CD4-positive, CD25-positive, alpha-beta regulatory T cell (primary cell): ENCODE measurements at regions not wholly inside any gene's neighbourhood (a gene's known extent, or its start where the extent isn't known, plus 50 kb on each side); places are given as distances from the start of the nearest gene placed in this dataset.

Experiments used
- ATAC-seq, 2 donors: fragments of 150-1000 bp; cut with Tn5 transposase; one replicate each; pipeline ENCODE4 v1.10.0; 2021; ENCODE audit warnings: low read depth in 2 of 2, moderate number of reproducible peaks in 2 of 2, moderate library complexity in 1 of 2
- DNase-seq, 3 donors: peaks; one replicate each; pipeline versions ENCODE4 v3.0.0 to v3.0.0-alpha.2; 2012 to 2022; ENCODE audit warnings: mixed read lengths in 1 of 3
- H3K27ac ChIP-seq: one replicate; pipeline ENCODE4 v1.7.0; 2013; ENCODE audit warnings: mild to moderate bottlenecking, low read length; ENCODE audit not compliant: insufficient read depth, poor library complexity, severe bottlenecking
- H3K27me3 ChIP-seq: one replicate; pipeline ENCODE4 v1.7.0; 2013; ENCODE audit warnings: low read length; ENCODE audit not compliant: control insufficient read depth, insufficient read depth
- H3K36me3 ChIP-seq: one replicate; pipeline ENCODE4 v1.7.0; 2013; ENCODE audit warnings: mild to moderate bottlenecking, low read length, moderate library complexity; ENCODE audit not compliant: control insufficient read depth, insufficient read depth
- H3K4me1 ChIP-seq: 2 replicates; pipeline ENCODE4 v1.7.0; 2013; ENCODE audit warnings: mild to moderate bottlenecking, low read length; ENCODE audit not compliant: insufficient read depth, control insufficient read depth, poor library complexity, severe bottlenecking
- H3K4me3 ChIP-seq: one replicate; pipeline ENCODE4 v1.7.0; 2013; ENCODE audit warnings: low read depth, mild to moderate bottlenecking, low read length, moderate library complexity
- H3K9me3 ChIP-seq, 2 experiments: 1 replicate in 1 of 2; 2 replicates in 1 of 2; pipeline ENCODE4 v1.7.0; 2013; ENCODE audit warnings: low read length in 2 of 2, mild to moderate bottlenecking in 1 of 2, moderate library complexity in 1 of 2; ENCODE audit not compliant: control insufficient read depth in 2 of 2
- H3K27ac Mint-ChIP-seq, 3 donors: one replicate each; pipeline ENCODE4 v1.8.0; 2020 to 2022; ENCODE audit warnings: mild to moderate bottlenecking in 3 of 3, mixed read lengths in 3 of 3, moderate library complexity in 2 of 3
- H3K27me3 Mint-ChIP-seq: one replicate; pipeline ENCODE4 v1.8.0; 2022; ENCODE audit warnings: mild to moderate bottlenecking, mixed read lengths
- H3K36me3 Mint-ChIP-seq: one replicate; pipeline ENCODE4 v1.8.0; 2020; ENCODE audit warnings: mixed read lengths
- H3K4me1 Mint-ChIP-seq, 4 donors: one replicate each; pipeline ENCODE4 v1.8.0; 2020 to 2022; ENCODE audit warnings: mixed read lengths in 4 of 4, mild to moderate bottlenecking in 1 of 4
- H3K4me3 Mint-ChIP-seq, 4 donors: one replicate each; pipeline ENCODE4 v1.8.0; 2020 to 2022; ENCODE audit warnings: mild to moderate bottlenecking in 4 of 4, mixed read lengths in 4 of 4, moderate library complexity in 3 of 4
- H3K9me3 Mint-ChIP-seq, 7 donors: one replicate each; pipeline ENCODE4 v1.8.0; 2020 to 2022; ENCODE audit warnings: mixed read lengths in 7 of 7, mild to moderate bottlenecking in 3 of 7, moderate library complexity in 2 of 7

GRCh38 chr14:53696217-53696965 lies 260.2 kb downstream of the BMP4 start:
- peaks cover 0 to 26% (median 6%) of the 10 kb centered on the region in 7 donors for H3K9me3 Mint-ChIP-seq
- no peak overlapping the region for H3K4me3 Mint-ChIP-seq
- H3K27ac ChIP-seq, result no peak overlapping the region
- H3K9me3 ChIP-seq, result no peaks in the 10 kb centered on the region
- no peaks in the 10 kb centered on the region for H3K36me3 Mint-ChIP-seq
- H3K27me3 Mint-ChIP-seq, result no peaks in the 10 kb centered on the region
- no peaks in the 10 kb centered on the region for H3K4me1 Mint-ChIP-seq
- DNase-seq, result no peak
- no peak overlapping the region for H3K4me3 ChIP-seq
- no peak for ATAC-seq
- H3K4me1 ChIP-seq, result no peaks in the 10 kb centered on the region
- H3K36me3 ChIP-seq, result no peaks in the 10 kb centered on the region
- no peaks in the 10 kb centered on the region for H3K27me3 ChIP-seq
- H3K27ac Mint-ChIP-seq, result no peak overlapping the region

GRCh38 chr14:53695692-53696214 lies 260.9 kb downstream of the BMP4 start:
- Mint-ChIP-seq H3K27ac (no peak overlapping the region), H3K4me3 (no peak overlapping the region), H3K27me3 (no peaks in the 10 kb centered on the region), H3K4me1 (no peaks in the 10 kb centered on the region), H3K9me3 (peaks cover 0 to 25% (median 3%) of the 10 kb centered on the region in 7 donors), H3K36me3 (no peaks in the 10 kb centered on the region)
- Histone ChIP-seq H3K4me1 (no peaks in the 10 kb centered on the region), H3K27me3 (no peaks in the 10 kb centered on the region), H3K4me3 (no peak overlapping the region), H3K36me3 (no peaks in the 10 kb centered on the region), H3K9me3 (no peaks in the 10 kb centered on the region), H3K27ac (no peak overlapping the region)
- ATAC-seq (no peak), DNase-seq (no peak)

GRCh38 chr14:53692885-53693284 lies 263.7 kb downstream of the BMP4 start:
- Mint-ChIP-seq H3K27me3 (no peaks in the 10 kb centered on the region), H3K36me3 (no peaks in the 10 kb centered on the region), H3K4me1 (no peaks in the 10 kb centered on the region), H3K9me3 (peaks cover 0 to 29% (median 3%) of the 10 kb centered on the region in 7 donors), H3K27ac (no peak overlapping the region), H3K4me3 (no peak overlapping the region)
- no peaks in the 10 kb centered on the region for H3K27me3 ChIP-seq
- DNase-seq (no peak), ATAC-seq (no peak)
- H3K4me1 ChIP-seq, result no peaks in the 10 kb centered on the region
- H3K36me3 ChIP-seq, result no peaks in the 10 kb centered on the region
- H3K4me3 ChIP-seq, result no peak overlapping the region
- H3K27ac ChIP-seq, result no peak overlapping the region
- H3K9me3 ChIP-seq, result no peaks in the 10 kb centered on the region

GRCh38 chr14:53692451-53692850 lies 264.2 kb downstream of the BMP4 start:
- H3K9me3 Mint-ChIP-seq, result peaks cover 0 to 29% (median 2%) of the 10 kb centered on the region in 7 donors
- Histone ChIP-seq H3K36me3 (no peaks in the 10 kb centered on the region), H3K4me1 (no peaks in the 10 kb centered on the region), H3K4me3 (no peak overlapping the region), H3K27me3 (no peaks in the 10 kb centered on the region), H3K27ac (no peak overlapping the region), H3K9me3 (no peaks in the 10 kb centered on the region)
- H3K4me3 Mint-ChIP-seq, result no peak overlapping the region
- no peaks in the 10 kb centered on the region for H3K36me3 Mint-ChIP-seq
- DNase-seq (no peak), ATAC-seq (no peak)
- no peaks in the 10 kb centered on the region for H3K27me3 Mint-ChIP-seq
- H3K4me1 Mint-ChIP-seq, result no peaks in the 10 kb centered on the region
- no peak overlapping the region for H3K27ac Mint-ChIP-seq

- H3K27ac Mint-ChIP-seq, result no peak overlapping the region
- Histone ChIP-seq H3K36me3 (no peaks in the 10 kb centered on the region), H3K4me3 (no peak overlapping the region), H3K9me3 (no peaks in the 10 kb centered on the region), H3K4me1 (no peaks in the 10 kb centered on the region), H3K27ac (no peak overlapping the region), H3K27me3 (no peaks in the 10 kb centered on the region)
- peaks cover 2 to 24% (median 4%) of the 10 kb centered on the region in 7 donors for H3K9me3 Mint-ChIP-seq
- no peak overlapping the region for H3K4me3 Mint-ChIP-seq
- DNase-seq (no peak), ATAC-seq (no peak)
- no peaks in the 10 kb centered on the region for H3K36me3 Mint-ChIP-seq
- no peaks in the 10 kb centered on the region for H3K27me3 Mint-ChIP-seq
- no peaks in the 10 kb centered on the region for H3K4me1 Mint-ChIP-seq
Measured at GRCh38 chr14:53683229-53683628, 273.4 kb downstream of the BMP4 start.

GRCh38 chr14:53672526-53672925 lies 284.1 kb downstream of the BMP4 start:
- H3K36me3 ChIP-seq, result no peaks in the 10 kb centered on the region
- no peak overlapping the region for H3K27ac Mint-ChIP-seq
- no peaks in the 10 kb centered on the region for H3K36me3 Mint-ChIP-seq
- no peak overlapping the region for H3K4me3 Mint-ChIP-seq
- H3K4me1 Mint-ChIP-seq, result no peaks in the 10 kb centered on the region
- H3K9me3 ChIP-seq, result no peaks in the 10 kb centered on the region
- ATAC-seq, result no peak
- peaks cover 0 to 12% (median 2%) of the 10 kb centered on the region in 7 donors for H3K9me3 Mint-ChIP-seq
- H3K27me3 ChIP-seq, result no peaks in the 10 kb centered on the region
- no peak overlapping the region for H3K4me3 ChIP-seq
- H3K27ac ChIP-seq, result no peak overlapping the region
- no peaks in the 10 kb centered on the region for H3K27me3 Mint-ChIP-seq
- DNase-seq, result no peak
- H3K4me1 ChIP-seq, result no peaks in the 10 kb centered on the region

- Mint-ChIP-seq H3K9me3 (peaks cover 0 to 12% (median 2%) of the 10 kb centered on the region in 7 donors), H3K4me3 (no peak overlapping the region), H3K27me3 (no peaks in the 10 kb centered on the region), H3K36me3 (no peaks in the 10 kb centered on the region), H3K4me1 (no peaks in the 10 kb centered on the region), H3K27ac (no peak overlapping the region)
- Histone ChIP-seq H3K27me3 (no peaks in the 10 kb centered on the region), H3K36me3 (no peaks in the 10 kb centered on the region), H3K4me1 (no peaks in the 10 kb centered on the region), H3K9me3 (no peaks in the 10 kb centered on the region), H3K4me3 (no peak overlapping the region), H3K27ac (no peak overlapping the region)
- ATAC-seq (no peak), DNase-seq (no peak)
Measured at GRCh38 chr14:53670701-53671100, 285.9 kb downstream of the BMP4 start.

- Histone ChIP-seq H3K27ac (no peak overlapping the region), H3K4me1 (no peaks in the 10 kb centered on the region), H3K9me3 (no peaks in the 10 kb centered on the region), H3K27me3 (no peaks in the 10 kb centered on the region), H3K4me3 (no peak overlapping the region), H3K36me3 (no peaks in the 10 kb centered on the region)
- DNase-seq (no peak), ATAC-seq (no peak)
- Mint-ChIP-seq H3K4me1 (no peaks in the 10 kb centered on the region), H3K36me3 (no peaks in the 10 kb centered on the region), H3K4me3 (no peak overlapping the region), H3K27me3 (no peaks in the 10 kb centered on the region), H3K27ac (no peak overlapping the region), H3K9me3 (peaks cover 0 to 12% (median 2%) of the 10 kb centered on the region in 7 donors)
Measured at GRCh38 chr14:53668897-53669296, 287.7 kb downstream of the BMP4 start.
